Stomach (tissue), 8 donors: ENCODE measurements at regions not wholly inside any gene's neighbourhood (a gene's known extent, or its start where the extent isn't known, plus 50 kb on each side); places are given as distances from the start of the nearest gene placed in this dataset.

Experiments
- DNase-seq, 2 donors: peaks; one replicate each; pipeline versions ENCODE4 v3.0.0 to v3.0.0-alpha.2; 2013 to 2019
- H3K27ac ChIP-seq, 5 donors: fragments of 200-600 bp in 4 of 5; sonication (generic) in 4 of 5; one replicate each; pipeline ENCODE4 v1.5.1; 2013 to 2019; ENCODE audit warnings: mild to moderate bottlenecking in 1 of 5, moderate library complexity in 1 of 5
- H3K27me3 ChIP-seq, 3 donors: fragments of 200-600 bp; sonication (generic); one replicate each; pipeline ENCODE4 v1.5.1; 2017 to 2019; ENCODE audit warnings: mixed run types in 1 of 3
- H3K36me3 ChIP-seq, 4 donors: fragments of 200-600 bp; sonication (generic); 1 replicate in 3 of 4; 2 replicates in 1 of 4; pipeline ENCODE4 v1.5.1; 2016 to 2019
- H3K4me1 ChIP-seq, 4 donors: fragments of 200-600 bp; sonication (generic); one replicate each; pipeline ENCODE4 v1.5.1; 2016 to 2019
- H3K4me3 ChIP-seq, 4 donors: fragments of 200-600 bp; sonication (generic) in 3 of 4; one replicate each; pipeline ENCODE4 v1.5.1; 2016 to 2019; ENCODE audit warnings: mild to moderate bottlenecking in 1 of 4
- H3K9me3 ChIP-seq, 4 donors: fragments of 200-600 bp; sonication (generic); one replicate each; pipeline ENCODE4 v1.5.1; 2016 to 2019
- EP300 ChIP-seq: sonication (generic); formaldehyde crosslinking; IDR thresholded peaks from one replicate; pipeline ENCODE4 v1.6.1; 2017; ENCODE audit warnings: antibody characterized with exemption
- POLR2A ChIP-seq, 4 donors: fragments of 450-650 bp; IDR thresholded peaks; one replicate each; pipeline ENCODE4 v1.6.1; 2016; ENCODE audit warnings: antibody characterized with exemption in 4 of 4, control low read depth in 2 of 4, mild to moderate bottlenecking in 1 of 4, moderate library complexity in 1 of 4
- POLR2AphosphoS5 ChIP-seq, 3 donors: sonication (generic); formaldehyde crosslinking; IDR thresholded peaks; one replicate each; pipeline ENCODE4 v1.6.1; 2016; ENCODE audit warnings: antibody characterized with exemption in 3 of 3
- WGBS, 5 donors: extraction: QIAGEN DNeasy Blood & Tissue Kit in 3 of 5; methylation state at CpG; one replicate each; pipeline versions ENCODE4 v1.1.5 to v1.1.7; 2013 to 2018; 5-methylcytosine and 5-hydroxymethylcytosine counted together
- intact Hi-C: fragments of 100-400 bp; cut with DNase I; formaldehyde crosslinking; loops from one replicate; pipeline ENCODE4 v1.15.1; 2023; ENCODE audit warnings: low total_unique reads
- TF ChIP-seq, protein P1 (sequence below), 7 experiments: fragments of 450-650 bp in 4 of 7; fragments of 200-600 bp in 3 of 7; sonication (generic) in 3 of 7; IDR thresholded peaks; one replicate each; pipeline ENCODE4 v1.5.1; 2016 to 2019; ENCODE audit warnings: antibody characterized with exemption in 7 of 7, control low read depth in 2 of 7, mild to moderate bottlenecking in 1 of 7
- donor health status: healthy with polysubstance abuse.
- donor health status: Bipolar disorder and iron deficiency.
- donor health status: healthy.

GRCh38 chr5:23445573-23445972 is 61.8 kb upstream of the PRDM9 start:
- no peak overlapping the region for H3K27ac ChIP-seq
- intact Hi-C loops: no loop called here
- H3K27me3 ChIP-seq: no peaks in the 10 kb centered on the region
- no peak overlapping the region for H3K4me3 ChIP-seq
- H3K9me3 ChIP-seq: peaks cover 0 to 3% (median 0%) of the 10 kb centered on the region in 4 donors
- TF ChIP-seq, protein P1, sequence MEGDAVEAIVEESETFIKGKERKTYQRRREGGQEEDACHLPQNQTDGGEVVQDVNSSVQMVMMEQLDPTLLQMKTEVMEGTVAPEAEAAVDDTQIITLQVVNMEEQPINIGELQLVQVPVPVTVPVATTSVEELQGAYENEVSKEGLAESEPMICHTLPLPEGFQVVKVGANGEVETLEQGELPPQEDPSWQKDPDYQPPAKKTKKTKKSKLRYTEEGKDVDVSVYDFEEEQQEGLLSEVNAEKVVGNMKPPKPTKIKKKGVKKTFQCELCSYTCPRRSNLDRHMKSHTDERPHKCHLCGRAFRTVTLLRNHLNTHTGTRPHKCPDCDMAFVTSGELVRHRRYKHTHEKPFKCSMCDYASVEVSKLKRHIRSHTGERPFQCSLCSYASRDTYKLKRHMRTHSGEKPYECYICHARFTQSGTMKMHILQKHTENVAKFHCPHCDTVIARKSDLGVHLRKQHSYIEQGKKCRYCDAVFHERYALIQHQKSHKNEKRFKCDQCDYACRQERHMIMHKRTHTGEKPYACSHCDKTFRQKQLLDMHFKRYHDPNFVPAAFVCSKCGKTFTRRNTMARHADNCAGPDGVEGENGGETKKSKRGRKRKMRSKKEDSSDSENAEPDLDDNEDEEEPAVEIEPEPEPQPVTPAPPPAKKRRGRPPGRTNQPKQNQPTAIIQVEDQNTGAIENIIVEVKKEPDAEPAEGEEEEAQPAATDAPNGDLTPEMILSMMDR (IDR thresholded peaks at IDR 0.05): no peak
- TF ChIP-seq POLR2A (IDR thresholded peaks at IDR 0.05) (no peak), POLR2AphosphoS5 (IDR thresholded peaks at IDR 0.05) (no peak), EP300 (no peak)
- 48 to 79% (median 71%) methylated on average over 1 of the region's 1 CpG for WGBS, 5 donors
- no peaks in the 10 kb centered on the region for H3K4me1 ChIP-seq
- no peak for DNase-seq
- no peaks in the 10 kb centered on the region for H3K36me3 ChIP-seq

DNA sequence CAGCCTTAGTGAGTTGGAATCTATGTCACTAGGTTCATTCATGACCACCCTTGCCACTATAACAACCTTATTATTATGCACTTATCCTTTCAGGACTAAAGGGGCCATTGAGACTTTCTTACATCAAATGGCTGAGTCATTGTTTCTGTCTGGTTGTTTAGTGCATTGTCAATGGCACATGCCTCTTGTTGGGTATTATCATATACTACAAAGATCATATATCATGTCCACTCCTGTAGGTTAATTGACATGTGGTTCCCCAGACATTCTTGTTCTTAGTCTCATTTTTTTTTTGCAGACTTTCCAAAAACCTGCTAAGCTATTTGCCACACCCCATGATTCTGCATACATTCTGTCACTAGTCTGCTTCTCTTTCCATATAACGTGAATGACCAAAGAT is 66.7 kb upstream of the PRDM9 start:
- no peak for DNase-seq
- WGBS, 5 donors: 58 to 80% (median 70%) methylated on average over 1 of the region's 1 CpG
- TF ChIP-seq POLR2AphosphoS5 (IDR thresholded peaks at IDR 0.05): no peak
- TF ChIP-seq, protein P1 (IDR thresholded peaks at IDR 0.05): no peak
- no peak for TF ChIP-seq EP300
- no peak for TF ChIP-seq POLR2A (IDR thresholded peaks at IDR 0.05)

DNA sequence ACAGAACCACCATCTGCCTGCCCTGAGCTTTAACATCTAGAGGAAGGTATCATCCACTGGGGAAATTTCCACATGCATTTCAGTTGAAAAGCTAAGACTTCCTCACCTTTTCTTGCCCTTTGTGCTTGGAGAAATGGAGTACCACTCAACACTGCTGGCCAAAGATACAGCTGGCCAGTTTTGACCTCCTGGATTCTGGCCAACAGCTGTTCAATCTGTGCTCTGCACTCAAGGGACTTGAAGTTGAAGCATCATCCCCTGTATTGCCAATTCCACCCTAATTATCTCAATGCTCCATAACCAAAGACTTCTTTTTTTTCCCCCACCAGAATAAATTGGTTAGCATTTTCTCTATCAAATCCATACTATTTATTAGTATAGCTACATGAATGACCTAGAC is 70.4 kb upstream of the PRDM9 start:
- H3K36me3 ChIP-seq: no peaks in the 10 kb centered on the region
- no peak overlapping the region for H3K4me3 ChIP-seq
- H3K27me3 ChIP-seq: no peaks in the 10 kb centered on the region
- no peak for DNase-seq
- intact Hi-C loops: no loop called here
- TF ChIP-seq EP300 (no peak), POLR2A (IDR thresholded peaks at IDR 0.05) (no peak), POLR2AphosphoS5 (IDR thresholded peaks at IDR 0.05) (no peak)
- TF ChIP-seq, protein P1 (IDR thresholded peaks at IDR 0.05): no peak
- H3K4me1 ChIP-seq: no peaks in the 10 kb centered on the region
- H3K27ac ChIP-seq: no peak overlapping the region
- no peaks in the 10 kb centered on the region for H3K9me3 ChIP-seq

More for the DNA sequence above, 66.7 kb upstream of the PRDM9 start:
- H3K4me3 ChIP-seq: no peak overlapping the region
- no peaks in the 10 kb centered on the region for H3K4me1 ChIP-seq
- H3K36me3 ChIP-seq: no peaks in the 10 kb centered on the region
- H3K27me3 ChIP-seq: no peaks in the 10 kb centered on the region
- H3K9me3 ChIP-seq: peaks cover 0 to 3% (median 0%) of the 10 kb centered on the region in 4 donors
- H3K27ac ChIP-seq: no peak overlapping the region
- intact Hi-C loops: no loop called here

DNA sequence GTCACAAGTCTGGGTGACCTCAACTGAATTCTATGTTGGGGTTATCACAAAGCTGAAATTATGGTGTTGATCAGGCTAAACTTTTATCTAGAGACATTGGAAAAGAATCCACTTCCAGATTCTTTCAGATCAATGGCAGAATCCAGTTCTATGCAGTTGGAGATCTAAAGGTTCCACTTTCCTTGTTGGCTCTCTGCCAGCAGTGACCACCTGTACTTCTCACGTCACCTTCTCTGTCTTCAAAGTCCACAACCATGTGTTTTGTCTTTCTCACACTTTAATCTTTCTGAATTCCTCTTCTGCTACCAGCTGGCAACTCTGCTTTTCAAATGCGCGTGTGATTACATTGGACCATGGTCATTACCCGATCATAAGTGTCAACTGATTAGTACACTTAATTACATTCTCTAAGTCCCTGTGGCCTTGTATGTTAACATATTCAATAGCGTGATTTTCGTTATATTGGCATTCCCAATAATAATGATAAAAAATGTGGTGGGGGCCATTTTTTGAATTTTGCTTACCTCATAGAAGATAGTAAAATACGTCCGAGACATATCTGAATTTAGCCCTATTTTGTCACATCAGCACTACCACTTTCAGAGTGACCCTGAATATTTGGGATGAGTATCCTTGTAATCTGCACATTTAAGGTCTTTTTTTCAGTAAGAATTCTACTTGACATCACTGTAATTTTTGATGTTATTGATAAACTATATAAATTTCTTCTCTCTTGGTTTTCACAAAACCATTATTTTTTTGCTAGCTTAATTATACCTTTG is 73.7 kb upstream of the PRDM9 start:
- Histone ChIP-seq H3K27me3 (no peaks in the 10 kb centered on the region), H3K4me1 (no peaks in the 10 kb centered on the region), H3K36me3 (no peaks in the 10 kb centered on the region), H3K4me3 (no peak overlapping the region), H3K27ac (no peak overlapping the region), H3K9me3 (no peaks in the 10 kb centered on the region)
- DNase-seq: no peak
- TF ChIP-seq EP300 (no peak), POLR2A (IDR thresholded peaks at IDR 0.05) (no peak), POLR2AphosphoS5 (IDR thresholded peaks at IDR 0.05) (no peak)
- TF ChIP-seq, protein P1 (IDR thresholded peaks at IDR 0.05): no peak
- intact Hi-C loops: no loop called here
- 88 to 92% (median 91%) methylated on average over 8 of the region's 8 CpGs for WGBS, 5 donors
